Cardiac muscle cell (in vitro differentiated cells and primary cell): ENCODE measurements at regions not wholly inside any gene's neighbourhood (a gene's known extent, or its start where the extent isn't known, plus 50 kb on each side); places are given as distances from the start of the nearest gene placed in this dataset.

ENCODE experiments used
- DNase-seq, 2 donors: peaks; one replicate each; pipeline versions ENCODE4 v3.0.0 to v3.0.0-alpha.2; 2010 to 2017; ENCODE audit warnings: low read depth in 1 of 2, low spot score in 1 of 2
- H3K27ac ChIP-seq: fragments of 200-600 bp; sonication (generic); 2 replicates; pipeline ENCODE4 v1.5.1; 2016
- H3K27me3 ChIP-seq: fragments of 200-600 bp; sonication (generic); 2 replicates; pipeline ENCODE4 v1.6.0; 2016; ENCODE audit warnings: control low read depth
- H3K36me3 ChIP-seq: fragments of 200-600 bp; sonication (generic); 2 replicates; pipeline ENCODE4 v1.5.1; 2016; ENCODE audit warnings: control low read depth
- H3K4me1 ChIP-seq: fragments of 200-600 bp; sonication (generic); 2 replicates; pipeline ENCODE4 v1.8.1; 2017; ENCODE audit warnings: low read depth, mild to moderate bottlenecking, mixed run types
- H3K4me3 ChIP-seq: fragments of 200-600 bp; sonication (generic); 2 replicates; pipeline ENCODE4 v1.5.1; 2016; ENCODE audit warnings: mild to moderate bottlenecking
- H3K9me3 ChIP-seq: fragments of 200-600 bp; sonication (generic); 2 replicates; pipeline ENCODE4 v1.5.1; 2017; ENCODE audit warnings: low read depth, mild to moderate bottlenecking, control low read depth
- TF ChIP-seq, protein P1 (sequence below): IDR thresholded peaks from 2 replicates; pipeline ENCODE4 v1.5.1; 2012; ENCODE audit warnings: low read depth, mild to moderate bottlenecking, low read length

DNA sequence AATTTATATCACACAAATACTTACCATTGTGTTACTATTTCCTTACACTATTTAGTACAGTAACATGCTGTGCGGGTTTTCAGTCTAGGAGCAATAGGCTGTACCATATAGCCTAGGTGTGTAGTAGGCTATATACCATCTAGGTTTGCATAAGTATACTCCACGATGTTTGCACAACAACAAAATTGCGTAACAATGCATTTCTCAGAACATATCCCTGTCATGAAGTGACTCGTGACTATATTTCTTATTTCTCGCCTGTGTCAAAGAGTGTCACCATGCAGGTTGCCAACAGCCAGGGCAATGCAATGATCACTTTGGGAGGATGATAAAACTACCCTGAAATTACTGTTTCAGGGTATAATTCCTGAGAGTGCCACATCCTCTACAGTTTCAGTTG is 65.6 kb upstream of the CD180 start:
- no peak for DNase-seq
- Histone ChIP-seq H3K27me3 (no peaks in the 10 kb centered on the region), H3K4me3 (no peak overlapping the region), H3K27ac (no peak overlapping the region), H3K9me3 (no peaks in the 10 kb centered on the region), H3K4me1 (no peaks in the 10 kb centered on the region), H3K36me3 (no peaks in the 10 kb centered on the region)
- TF ChIP-seq, protein P1, sequence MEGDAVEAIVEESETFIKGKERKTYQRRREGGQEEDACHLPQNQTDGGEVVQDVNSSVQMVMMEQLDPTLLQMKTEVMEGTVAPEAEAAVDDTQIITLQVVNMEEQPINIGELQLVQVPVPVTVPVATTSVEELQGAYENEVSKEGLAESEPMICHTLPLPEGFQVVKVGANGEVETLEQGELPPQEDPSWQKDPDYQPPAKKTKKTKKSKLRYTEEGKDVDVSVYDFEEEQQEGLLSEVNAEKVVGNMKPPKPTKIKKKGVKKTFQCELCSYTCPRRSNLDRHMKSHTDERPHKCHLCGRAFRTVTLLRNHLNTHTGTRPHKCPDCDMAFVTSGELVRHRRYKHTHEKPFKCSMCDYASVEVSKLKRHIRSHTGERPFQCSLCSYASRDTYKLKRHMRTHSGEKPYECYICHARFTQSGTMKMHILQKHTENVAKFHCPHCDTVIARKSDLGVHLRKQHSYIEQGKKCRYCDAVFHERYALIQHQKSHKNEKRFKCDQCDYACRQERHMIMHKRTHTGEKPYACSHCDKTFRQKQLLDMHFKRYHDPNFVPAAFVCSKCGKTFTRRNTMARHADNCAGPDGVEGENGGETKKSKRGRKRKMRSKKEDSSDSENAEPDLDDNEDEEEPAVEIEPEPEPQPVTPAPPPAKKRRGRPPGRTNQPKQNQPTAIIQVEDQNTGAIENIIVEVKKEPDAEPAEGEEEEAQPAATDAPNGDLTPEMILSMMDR: no peak

DNA sequence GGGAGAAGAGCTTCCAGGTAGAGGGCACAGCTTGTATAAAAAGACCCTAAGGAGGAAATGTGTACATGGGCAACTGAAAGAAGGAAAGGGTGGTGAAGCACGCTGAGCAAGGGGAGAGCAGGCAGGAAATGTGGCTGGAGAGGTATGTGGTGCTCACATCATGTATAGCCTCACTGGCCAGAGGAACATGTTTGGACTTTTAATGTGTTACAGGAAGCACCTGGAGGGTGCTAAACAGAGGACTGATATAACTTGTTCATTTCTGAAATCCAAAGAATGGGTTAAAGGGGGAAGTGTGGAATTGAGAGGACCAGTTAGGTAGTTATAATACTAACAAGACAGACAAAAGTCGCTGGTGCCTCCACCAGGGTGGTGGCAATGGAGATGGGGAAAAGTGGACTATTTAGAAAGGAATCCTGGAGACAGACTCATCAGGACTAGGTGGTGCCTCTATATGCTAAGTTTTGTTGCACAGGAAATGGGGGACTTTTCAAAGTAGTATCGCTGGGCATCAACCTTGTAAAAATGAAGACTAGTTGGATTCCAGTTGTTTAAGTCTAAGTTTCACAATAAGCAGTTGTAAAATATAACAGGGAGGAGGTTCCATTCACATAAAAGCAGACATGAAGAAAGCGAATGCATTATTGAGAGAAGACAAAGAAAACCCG is 63.1 kb upstream of the CD180 start:
- no peak overlapping the region for H3K4me3 ChIP-seq
- H3K36me3 ChIP-seq: no peaks in the 10 kb centered on the region
- TF ChIP-seq, protein P1: no peak
- H3K4me1 ChIP-seq: no peaks in the 10 kb centered on the region
- DNase-seq: no peak
- H3K27me3 ChIP-seq: no peaks in the 10 kb centered on the region
- H3K27ac ChIP-seq: no peak overlapping the region
- H3K9me3 ChIP-seq: no peaks in the 10 kb centered on the region

DNA sequence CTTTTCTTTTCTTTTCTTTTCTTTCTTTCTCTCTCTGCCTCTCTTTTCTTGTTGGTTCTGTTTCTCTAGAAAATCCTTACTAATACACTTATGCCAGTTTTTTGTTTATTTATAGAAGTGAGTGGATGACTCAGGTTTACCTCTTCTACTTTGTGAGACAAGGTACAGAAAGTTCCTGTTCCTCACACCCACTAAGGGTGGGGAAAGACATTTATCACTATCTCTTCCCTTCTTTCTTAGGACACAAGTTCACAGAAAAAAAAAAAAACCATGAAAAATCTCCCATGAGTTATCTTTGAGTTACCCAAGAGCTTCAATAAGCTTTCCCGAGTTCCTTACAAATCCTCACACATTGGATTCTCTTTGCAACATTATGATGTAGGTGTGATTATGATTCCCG is 60.9 kb upstream of the CD180 start:
- no peak for DNase-seq
- TF ChIP-seq, protein P1: no peak
- Histone ChIP-seq H3K9me3 (no peaks in the 10 kb centered on the region), H3K36me3 (no peaks in the 10 kb centered on the region), H3K4me3 (no peak overlapping the region), H3K27ac (no peak overlapping the region), H3K4me1 (no peaks in the 10 kb centered on the region), H3K27me3 (no peaks in the 10 kb centered on the region)

DNA sequence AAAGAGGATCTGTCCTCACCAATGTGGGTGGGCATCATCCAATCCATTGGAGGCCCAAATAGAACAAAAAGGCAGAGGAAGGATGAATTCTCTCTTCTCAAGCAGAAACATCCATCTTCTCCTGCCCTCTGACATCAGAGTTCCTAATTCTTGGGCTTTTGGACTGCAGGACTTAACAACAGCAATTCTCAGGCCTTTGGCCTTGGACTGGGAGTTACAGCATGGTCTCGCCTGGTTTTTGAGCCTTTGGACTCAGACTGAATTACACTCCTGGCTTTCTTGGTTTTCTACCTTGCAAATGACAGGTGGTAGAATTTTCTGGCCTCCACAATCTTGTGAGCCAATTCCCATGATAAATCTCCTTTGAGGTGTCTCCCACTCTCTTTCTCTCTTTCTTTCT is 60.5 kb upstream of the CD180 start:
- TF ChIP-seq, protein P1: no peak
- Histone ChIP-seq H3K27me3 (no peaks in the 10 kb centered on the region), H3K9me3 (no peaks in the 10 kb centered on the region), H3K36me3 (no peaks in the 10 kb centered on the region), H3K4me1 (no peaks in the 10 kb centered on the region), H3K27ac (no peak overlapping the region), H3K4me3 (no peak overlapping the region)
- DNase-seq: no peak

DNA sequence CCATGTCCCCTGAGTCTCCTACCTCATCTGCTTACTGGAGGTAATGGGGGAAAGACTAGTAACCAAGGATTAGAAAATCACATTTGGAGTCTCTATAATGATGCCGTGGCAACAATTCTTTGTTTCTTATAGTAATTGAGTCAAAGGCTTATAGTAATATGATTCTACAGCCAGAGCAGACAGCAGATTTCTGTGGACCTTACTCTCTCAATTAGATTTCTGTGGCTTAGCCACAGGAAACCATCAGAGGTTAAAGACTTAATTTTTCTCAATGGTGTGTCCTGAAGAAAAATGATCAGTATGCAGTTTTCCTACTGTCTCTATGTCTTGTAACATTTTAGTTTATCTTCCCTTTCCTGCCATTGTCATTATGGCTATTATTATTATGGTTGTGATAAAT is 59.3 kb upstream of the CD180 start:
- Histone ChIP-seq H3K36me3 (no peaks in the 10 kb centered on the region), H3K9me3 (no peaks in the 10 kb centered on the region), H3K27me3 (no peaks in the 10 kb centered on the region), H3K4me3 (no peak overlapping the region), H3K27ac (no peak overlapping the region), H3K4me1 (no peaks in the 10 kb centered on the region)
- TF ChIP-seq, protein P1: no peak
- no peak for DNase-seq
